ENCODE measurements at regions not wholly inside any gene's neighbourhood (a gene's known extent, or its start where the extent isn't known, plus 50 kb on each side); places are given as distances from the start of the nearest gene placed in this dataset.

DNA sequence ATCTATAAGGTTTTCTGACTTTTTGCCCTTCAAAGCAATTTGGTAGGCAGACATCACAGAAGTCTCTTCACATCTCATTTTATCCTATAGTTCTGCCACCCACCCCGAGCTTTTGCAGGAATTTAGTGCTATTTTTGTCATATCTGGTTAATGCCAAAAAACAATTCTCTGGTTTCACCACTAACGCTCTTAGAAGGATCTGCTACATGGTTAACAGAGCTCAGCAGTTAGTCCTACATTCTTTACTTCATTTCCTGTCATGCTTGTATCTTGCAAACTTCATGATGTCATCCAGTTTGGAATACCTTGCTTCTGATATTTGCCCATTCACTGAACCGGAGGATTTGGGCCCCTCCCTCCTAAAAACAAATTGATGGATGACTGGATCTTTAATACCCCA is 116.8 kb upstream of the SERPINE2 start:
- no peak overlapping the region for H3K4me2 ChIP-seq (ENCODE audit: low read length)
- H3K4me1 ChIP-seq (ENCODE audit: insufficient read depth, low read length, severe bottlenecking), result no peaks in the 10 kb centered on the region
- no peaks in the 10 kb centered on the region; the same call in 1 of the 2 replicates for H3K27me3 ChIP-seq (ENCODE audit: insufficient read depth, low read length)
- H3K9me3 ChIP-seq (ENCODE audit: low read length), result no peaks in the 10 kb centered on the region
- no peak overlapping the region for H3K4me3 ChIP-seq (ENCODE audit: low read depth, low read length, poor library complexity, severe bottlenecking)
- no peaks in the 10 kb centered on the region for H3K9me2 ChIP-seq (ENCODE audit: low read depth, low read length)
- H3K9ac ChIP-seq (ENCODE audit: low read length), result no peak overlapping the region
- no peak for TF ChIP-seq EZH2 (IDR thresholded peaks at IDR 0.05; ENCODE audit: borderline replicate concordance, low read length)
- TF ChIP-seq, protein P1, sequence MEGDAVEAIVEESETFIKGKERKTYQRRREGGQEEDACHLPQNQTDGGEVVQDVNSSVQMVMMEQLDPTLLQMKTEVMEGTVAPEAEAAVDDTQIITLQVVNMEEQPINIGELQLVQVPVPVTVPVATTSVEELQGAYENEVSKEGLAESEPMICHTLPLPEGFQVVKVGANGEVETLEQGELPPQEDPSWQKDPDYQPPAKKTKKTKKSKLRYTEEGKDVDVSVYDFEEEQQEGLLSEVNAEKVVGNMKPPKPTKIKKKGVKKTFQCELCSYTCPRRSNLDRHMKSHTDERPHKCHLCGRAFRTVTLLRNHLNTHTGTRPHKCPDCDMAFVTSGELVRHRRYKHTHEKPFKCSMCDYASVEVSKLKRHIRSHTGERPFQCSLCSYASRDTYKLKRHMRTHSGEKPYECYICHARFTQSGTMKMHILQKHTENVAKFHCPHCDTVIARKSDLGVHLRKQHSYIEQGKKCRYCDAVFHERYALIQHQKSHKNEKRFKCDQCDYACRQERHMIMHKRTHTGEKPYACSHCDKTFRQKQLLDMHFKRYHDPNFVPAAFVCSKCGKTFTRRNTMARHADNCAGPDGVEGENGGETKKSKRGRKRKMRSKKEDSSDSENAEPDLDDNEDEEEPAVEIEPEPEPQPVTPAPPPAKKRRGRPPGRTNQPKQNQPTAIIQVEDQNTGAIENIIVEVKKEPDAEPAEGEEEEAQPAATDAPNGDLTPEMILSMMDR (IDR thresholded peaks at IDR 0.05; ENCODE audit: low read length), result no peak
- no peaks in the 10 kb centered on the region for H3K79me2 ChIP-seq (ENCODE audit: insufficient read depth, low read length)
- H4K20me1 ChIP-seq (ENCODE audit: insufficient read depth, low read length), result no peaks in the 10 kb centered on the region
- no peaks in the 10 kb centered on the region for H3F3A ChIP-seq (ENCODE audit: insufficient read depth, low read length)
- H3K27ac ChIP-seq (ENCODE audit: low read depth, low read length, poor library complexity, severe bottlenecking), result no peak overlapping the region
- no peaks in the 10 kb centered on the region for H3K36me3 ChIP-seq (ENCODE audit: insufficient read depth, low read length)
- no peak overlapping the region for H2AFZ ChIP-seq (ENCODE audit: low read length)

- Histone ChIP-seq H3K27me3 (ENCODE audit: insufficient read depth, low read length) (no peaks in the 10 kb centered on the region; the same call in 1 of the 2 replicates), H2AFZ (ENCODE audit: low read length) (no peak overlapping the region)
Observed at GRCh38 chr2:224155371-224155770, 116.3 kb upstream of the SERPINE2 start.

GRCh38 chr2:224151680-224152310 is 112.7 kb upstream of the SERPINE2 start:
- Histone ChIP-seq H3K9me3 (ENCODE audit: low read length) (no peaks in the 10 kb centered on the region), H3K9me2 (ENCODE audit: low read depth, low read length) (no peaks in the 10 kb centered on the region), H3K9ac (ENCODE audit: low read length) (no peak overlapping the region), H3F3A (ENCODE audit: insufficient read depth, low read length) (no peaks in the 10 kb centered on the region), H3K4me1 (ENCODE audit: insufficient read depth, low read length, severe bottlenecking) (no peaks in the 10 kb centered on the region), H3K4me3 (ENCODE audit: low read depth, low read length, poor library complexity, severe bottlenecking) (no peak overlapping the region), H3K27me3 (ENCODE audit: insufficient read depth, low read length) (no peaks in the 10 kb centered on the region), H4K20me1 (ENCODE audit: insufficient read depth, low read length) (no peaks in the 10 kb centered on the region), H3K79me2 (ENCODE audit: insufficient read depth, low read length) (no peaks in the 10 kb centered on the region), H3K27ac (ENCODE audit: low read depth, low read length, poor library complexity, severe bottlenecking) (no peak overlapping the region), H2AFZ (ENCODE audit: low read length) (no peak overlapping the region), H3K4me2 (ENCODE audit: low read length) (no peak overlapping the region), H3K36me3 (ENCODE audit: insufficient read depth, low read length) (no peaks in the 10 kb centered on the region)
- TF ChIP-seq, protein P1 (IDR thresholded peaks at IDR 0.05; ENCODE audit: low read length), result no peak
- TF ChIP-seq EZH2 (IDR thresholded peaks at IDR 0.05; ENCODE audit: borderline replicate concordance, low read length), result no peak

More at GRCh38 chr2:224155371-224155770, 116.3 kb upstream of the SERPINE2 start:
- no peaks in the 10 kb centered on the region for H4K20me1 ChIP-seq (ENCODE audit: insufficient read depth, low read length)
- no peak for TF ChIP-seq EZH2 (IDR thresholded peaks at IDR 0.05; ENCODE audit: borderline replicate concordance, low read length)
- TF ChIP-seq, protein P1 (IDR thresholded peaks at IDR 0.05; ENCODE audit: low read length), result no peak
- no peaks in the 10 kb centered on the region for H3F3A ChIP-seq (ENCODE audit: insufficient read depth, low read length)
- no peak overlapping the region for H3K9ac ChIP-seq (ENCODE audit: low read length)
- H3K27ac ChIP-seq (ENCODE audit: low read depth, low read length, poor library complexity, severe bottlenecking), result no peak overlapping the region
- H3K79me2 ChIP-seq (ENCODE audit: insufficient read depth, low read length), result no peaks in the 10 kb centered on the region
- no peaks in the 10 kb centered on the region for H3K4me1 ChIP-seq (ENCODE audit: insufficient read depth, low read length, severe bottlenecking)
- no peaks in the 10 kb centered on the region for H3K36me3 ChIP-seq (ENCODE audit: insufficient read depth, low read length)
- H3K9me3 ChIP-seq (ENCODE audit: low read length), result no peaks in the 10 kb centered on the region
- H3K4me2 ChIP-seq (ENCODE audit: low read length), result no peak overlapping the region
- no peaks in the 10 kb centered on the region for H3K9me2 ChIP-seq (ENCODE audit: low read depth, low read length)
- H3K4me3 ChIP-seq (ENCODE audit: low read depth, low read length, poor library complexity, severe bottlenecking), result no peak overlapping the region

Measured in OCI-LY1 (cell line).